Uterus (tissue), 2 donors: ENCODE measurements at regions not wholly inside any gene's neighbourhood (a gene's known extent, or its start where the extent isn't known, plus 50 kb on each side); places are given as distances from the start of the nearest gene placed in this dataset.

ENCODE experiments used
- POLR2A ChIP-seq, 2 donors: fragments of 450-650 bp; IDR thresholded peaks; one replicate each; pipeline ENCODE4 v1.6.1; 2016; ENCODE audit warnings: antibody characterized with exemption in 2 of 2, mild to moderate bottlenecking in 1 of 2, moderate library complexity in 1 of 2
- TF ChIP-seq, protein P1 (sequence below), 4 experiments: fragments of 200-600 bp in 2 of 4; fragments of 450-650 bp in 2 of 4; sonication (generic) in 2 of 4; IDR thresholded peaks; one replicate each; pipeline ENCODE4 v1.5.1; 2016 to 2019; ENCODE audit warnings: antibody characterized with exemption in 4 of 4, mild to moderate bottlenecking in 2 of 4, moderate library complexity in 1 of 4

DNA sequence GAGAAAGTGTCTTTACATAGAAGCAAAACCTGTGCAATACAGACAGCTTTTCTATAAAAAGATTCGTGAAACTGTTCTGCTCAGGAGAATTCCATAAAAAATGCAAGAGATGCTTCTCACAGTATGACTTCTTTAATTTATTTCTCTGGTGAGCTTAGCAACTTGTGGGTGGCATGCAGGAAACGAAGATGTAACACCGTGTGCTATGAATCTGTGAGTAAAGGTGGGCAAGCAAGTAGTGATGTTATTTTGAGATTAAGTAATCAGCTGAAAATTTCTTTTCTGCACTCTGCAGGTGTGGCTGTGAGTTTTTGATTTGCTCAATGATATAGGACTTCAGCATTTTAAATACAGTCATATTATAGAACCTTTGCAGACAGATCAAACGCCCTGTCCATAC is 656.8 kb upstream of the NCAM2 start:
- TF ChIP-seq, protein P1, sequence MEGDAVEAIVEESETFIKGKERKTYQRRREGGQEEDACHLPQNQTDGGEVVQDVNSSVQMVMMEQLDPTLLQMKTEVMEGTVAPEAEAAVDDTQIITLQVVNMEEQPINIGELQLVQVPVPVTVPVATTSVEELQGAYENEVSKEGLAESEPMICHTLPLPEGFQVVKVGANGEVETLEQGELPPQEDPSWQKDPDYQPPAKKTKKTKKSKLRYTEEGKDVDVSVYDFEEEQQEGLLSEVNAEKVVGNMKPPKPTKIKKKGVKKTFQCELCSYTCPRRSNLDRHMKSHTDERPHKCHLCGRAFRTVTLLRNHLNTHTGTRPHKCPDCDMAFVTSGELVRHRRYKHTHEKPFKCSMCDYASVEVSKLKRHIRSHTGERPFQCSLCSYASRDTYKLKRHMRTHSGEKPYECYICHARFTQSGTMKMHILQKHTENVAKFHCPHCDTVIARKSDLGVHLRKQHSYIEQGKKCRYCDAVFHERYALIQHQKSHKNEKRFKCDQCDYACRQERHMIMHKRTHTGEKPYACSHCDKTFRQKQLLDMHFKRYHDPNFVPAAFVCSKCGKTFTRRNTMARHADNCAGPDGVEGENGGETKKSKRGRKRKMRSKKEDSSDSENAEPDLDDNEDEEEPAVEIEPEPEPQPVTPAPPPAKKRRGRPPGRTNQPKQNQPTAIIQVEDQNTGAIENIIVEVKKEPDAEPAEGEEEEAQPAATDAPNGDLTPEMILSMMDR (IDR thresholded peaks at IDR 0.05) = no peak
- no peak for TF ChIP-seq POLR2A (IDR thresholded peaks at IDR 0.05)
